ENCODE measurements at regions not wholly inside any gene's neighbourhood (a gene's known extent, or its start where the extent isn't known, plus 50 kb on each side); places are given as distances from the start of the nearest gene placed in this dataset.

DNA sequence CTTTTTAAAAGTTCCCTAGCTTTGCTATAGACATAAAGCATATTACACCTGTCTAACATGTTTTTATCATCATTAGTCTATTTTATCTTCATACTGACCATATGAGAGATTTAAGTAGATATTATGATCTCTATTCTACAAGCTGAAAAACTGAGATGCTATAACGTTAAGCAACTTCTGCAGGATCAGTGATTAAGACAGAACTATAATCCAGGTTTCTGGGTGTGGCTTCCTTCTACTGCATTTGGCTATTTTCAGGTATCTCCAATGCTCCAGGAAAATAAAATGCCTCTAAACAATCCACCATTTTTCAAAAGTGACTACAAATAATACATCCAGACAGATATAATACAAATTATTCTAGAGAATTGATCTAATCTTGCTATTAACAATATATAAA is 53.4 kb downstream of the RGS2 start:
- intact Hi-C loops (cut with DNase I; ENCODE audit: low total_unique reads) = no loop called here
- Histone ChIP-seq H3K27me3 (no peaks in the 10 kb centered on the region), H3K4me1 (peaks cover 4% of the 10 kb centered on the region), H3K27ac (no peak overlapping the region), H3K9me3 (no peaks in the 10 kb centered on the region), H3K4me3 (no peak overlapping the region), H3K36me3 (ENCODE audit: low read depth, missing control alignments) (no peaks in the 10 kb centered on the region)
- TF ChIP-seq, protein P1, sequence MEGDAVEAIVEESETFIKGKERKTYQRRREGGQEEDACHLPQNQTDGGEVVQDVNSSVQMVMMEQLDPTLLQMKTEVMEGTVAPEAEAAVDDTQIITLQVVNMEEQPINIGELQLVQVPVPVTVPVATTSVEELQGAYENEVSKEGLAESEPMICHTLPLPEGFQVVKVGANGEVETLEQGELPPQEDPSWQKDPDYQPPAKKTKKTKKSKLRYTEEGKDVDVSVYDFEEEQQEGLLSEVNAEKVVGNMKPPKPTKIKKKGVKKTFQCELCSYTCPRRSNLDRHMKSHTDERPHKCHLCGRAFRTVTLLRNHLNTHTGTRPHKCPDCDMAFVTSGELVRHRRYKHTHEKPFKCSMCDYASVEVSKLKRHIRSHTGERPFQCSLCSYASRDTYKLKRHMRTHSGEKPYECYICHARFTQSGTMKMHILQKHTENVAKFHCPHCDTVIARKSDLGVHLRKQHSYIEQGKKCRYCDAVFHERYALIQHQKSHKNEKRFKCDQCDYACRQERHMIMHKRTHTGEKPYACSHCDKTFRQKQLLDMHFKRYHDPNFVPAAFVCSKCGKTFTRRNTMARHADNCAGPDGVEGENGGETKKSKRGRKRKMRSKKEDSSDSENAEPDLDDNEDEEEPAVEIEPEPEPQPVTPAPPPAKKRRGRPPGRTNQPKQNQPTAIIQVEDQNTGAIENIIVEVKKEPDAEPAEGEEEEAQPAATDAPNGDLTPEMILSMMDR (IDR thresholded peaks at IDR 0.05) = no peak
- TF ChIP-seq POLR2A (IDR thresholded peaks at IDR 0.05) = no peak
- no peak for DNase-seq
- WGBS, 2 donors = 49 to 54% methylated on average over 1 of the region's 1 CpG

DNA sequence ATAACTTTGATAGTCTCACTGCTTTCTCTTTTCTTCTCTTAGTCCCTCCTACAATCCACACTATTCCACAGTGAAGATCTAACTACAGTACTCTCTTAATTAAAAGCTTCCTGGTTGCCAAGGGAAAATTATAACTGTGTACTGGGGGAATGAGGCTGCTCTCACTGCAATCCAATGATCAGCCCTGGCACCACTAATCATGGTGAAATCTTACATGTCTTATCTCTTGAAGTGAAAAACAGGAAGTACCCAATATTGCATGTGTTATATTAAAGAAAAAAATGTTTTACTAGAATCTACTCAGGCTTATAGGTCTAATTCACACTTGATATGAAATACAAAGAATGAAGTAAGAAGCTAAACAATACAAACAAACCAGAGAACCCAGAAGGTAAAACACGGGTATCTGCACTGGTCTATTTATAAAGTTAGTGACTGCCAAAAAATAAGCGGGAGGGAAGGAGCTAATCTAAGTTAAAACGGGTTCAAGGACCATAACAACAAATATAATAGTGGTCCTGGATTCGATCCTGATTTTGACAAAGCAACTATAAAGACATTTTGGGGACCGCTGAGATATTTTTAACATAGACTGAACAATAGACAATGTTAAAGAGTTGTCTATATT is 57.5 kb downstream of the RGS2 start:
- TF ChIP-seq, protein P1 (IDR thresholded peaks at IDR 0.05) = no peak
- no peak for TF ChIP-seq POLR2A (IDR thresholded peaks at IDR 0.05)
- H3K27ac ChIP-seq = no peak overlapping the region
- H3K36me3 ChIP-seq (ENCODE audit: low read depth, missing control alignments) = no peaks in the 10 kb centered on the region
- intact Hi-C loops (cut with DNase I; ENCODE audit: low total_unique reads) = no loop called here
- no peaks in the 10 kb centered on the region for H3K9me3 ChIP-seq
- DNase-seq = no peak
- H3K27me3 ChIP-seq = no peaks in the 10 kb centered on the region
- H3K4me1 ChIP-seq = peaks cover 4% of the 10 kb centered on the region
- H3K4me3 ChIP-seq = no peak overlapping the region
- 36 to 37% methylated on average over 5 of the region's 5 CpGs for WGBS, 2 donors

DNA sequence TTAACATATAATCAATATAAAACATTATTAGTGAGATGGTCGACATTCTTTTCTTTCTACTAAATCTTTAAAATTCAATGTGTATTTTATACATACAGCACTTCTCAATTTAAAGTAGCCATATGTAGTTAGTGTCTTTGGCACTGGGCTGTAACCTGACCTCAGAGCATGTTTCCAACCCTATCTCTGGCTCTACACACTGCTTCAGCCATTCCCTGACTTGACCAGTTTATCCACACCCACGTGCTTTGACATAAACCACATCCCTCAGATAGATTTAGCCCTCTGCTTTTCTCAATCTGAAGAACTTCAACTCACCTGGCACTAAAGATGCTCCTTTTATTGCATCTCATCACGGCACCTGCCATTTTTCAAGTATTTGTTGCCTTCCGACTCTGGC is 58.3 kb downstream of the RGS2 start:
- intact Hi-C loops (cut with DNase I; ENCODE audit: low total_unique reads) = no loop called here
- no peaks in the 10 kb centered on the region for H3K9me3 ChIP-seq
- no peak for DNase-seq
- H3K4me1 ChIP-seq = no peaks in the 10 kb centered on the region
- H3K27ac ChIP-seq = no peak overlapping the region
- no peaks in the 10 kb centered on the region for H3K27me3 ChIP-seq
- no peak overlapping the region for H3K4me3 ChIP-seq
- H3K36me3 ChIP-seq (ENCODE audit: low read depth, missing control alignments) = no peaks in the 10 kb centered on the region
- WGBS, 2 donors = 90 to 95% methylated on average over 4 of the region's 4 CpGs
- TF ChIP-seq, protein P1 (IDR thresholded peaks at IDR 0.05) = no peak
- no peak for TF ChIP-seq POLR2A (IDR thresholded peaks at IDR 0.05)

DNA sequence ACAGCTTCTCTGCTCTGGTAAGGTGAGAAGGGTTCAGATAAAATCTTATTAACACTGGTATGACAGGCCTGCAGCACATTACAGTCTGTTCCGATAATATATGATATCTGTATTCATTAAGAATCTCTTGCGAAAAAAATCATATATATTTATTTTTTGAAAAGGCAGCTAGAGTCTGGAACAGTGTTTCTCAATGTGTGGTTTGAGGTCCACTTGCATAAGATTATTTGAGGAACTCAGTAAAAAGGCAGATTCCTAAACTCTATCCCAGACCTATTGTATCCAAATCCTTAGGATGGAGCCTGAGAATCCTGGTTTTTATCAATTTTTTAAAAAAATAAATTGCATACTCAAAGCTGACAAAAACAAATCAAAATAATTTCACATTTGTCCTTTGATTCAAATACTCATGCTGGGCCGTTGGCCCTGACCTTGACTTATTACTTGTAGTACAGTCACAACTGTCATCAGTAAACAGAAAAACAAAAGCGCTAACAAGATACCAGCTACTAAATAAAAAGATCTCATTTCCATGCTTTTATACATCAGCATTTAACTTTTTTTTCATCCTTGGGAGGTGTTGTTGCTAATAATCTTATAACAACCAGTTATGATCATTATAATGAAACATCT is 60.6 kb downstream of the RGS2 start:
- Histone ChIP-seq H3K4me1 (no peaks in the 10 kb centered on the region), H3K27ac (no peak overlapping the region), H3K36me3 (ENCODE audit: low read depth, missing control alignments) (no peaks in the 10 kb centered on the region), H3K9me3 (no peaks in the 10 kb centered on the region), H3K4me3 (no peak overlapping the region), H3K27me3 (no peaks in the 10 kb centered on the region)
- 78 to 79% methylated on average over 4 of the region's 4 CpGs for WGBS, 2 donors
- DNase-seq = no peak
- intact Hi-C loops (cut with DNase I; ENCODE audit: low total_unique reads) = no loop called here
- TF ChIP-seq, protein P1 (IDR thresholded peaks at IDR 0.05) = no peak
- no peak for TF ChIP-seq POLR2A (IDR thresholded peaks at IDR 0.05)

DNA sequence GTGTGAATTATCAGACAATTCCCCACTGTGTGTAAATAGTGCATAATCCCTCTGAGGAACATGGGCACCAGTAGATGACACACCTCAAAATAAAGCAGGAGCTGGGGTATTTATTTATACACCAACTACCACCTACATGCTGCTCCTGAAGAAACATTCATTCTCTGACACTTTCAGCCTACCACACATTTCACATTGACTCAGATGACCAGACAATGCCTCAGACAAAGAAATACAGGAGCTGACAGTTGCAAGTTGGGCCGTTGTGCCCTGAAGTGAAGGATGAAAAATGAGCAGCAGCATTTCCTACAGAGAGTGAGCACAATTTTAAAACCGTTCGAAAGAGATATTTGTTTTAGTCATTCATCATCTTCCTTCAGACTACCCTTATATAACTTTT is 63.2 kb downstream of the RGS2 start:
- H3K27ac ChIP-seq = no peak overlapping the region
- WGBS, 2 donors = 89 to 90% methylated on average over 3 of the region's 3 CpGs
- no peak overlapping the region for H3K4me3 ChIP-seq
- TF ChIP-seq, protein P1 (IDR thresholded peaks at IDR 0.05) = no peak
- TF ChIP-seq POLR2A (IDR thresholded peaks at IDR 0.05) = no peak
- intact Hi-C loops (cut with DNase I; ENCODE audit: low total_unique reads) = no loop called here
- no peaks in the 10 kb centered on the region for H3K9me3 ChIP-seq
- H3K27me3 ChIP-seq = no peaks in the 10 kb centered on the region
- no peaks in the 10 kb centered on the region for H3K4me1 ChIP-seq
- no peak for DNase-seq
- H3K36me3 ChIP-seq (ENCODE audit: low read depth, missing control alignments) = no peaks in the 10 kb centered on the region
